ENCODE measurements at regions not wholly inside any gene's neighbourhood (a gene's known extent, or its start where the extent isn't known, plus 50 kb on each side); places are given as distances from the start of the nearest gene placed in this dataset.

GRCh38 chr2:157068237-157068636, 189.3 kb upstream of the GALNT5 start:
- DNase-seq: no peak

- DNase-seq: no peak
Measured at GRCh38 chr2:157075924-157076323, 181.6 kb upstream of the GALNT5 start.

GRCh38 chr2:157076526-157077161, 180.9 kb upstream of the GALNT5 start:
- no peak for DNase-seq

GRCh38 chr2:157077753-157078350, 179.7 kb upstream of the GALNT5 start:
- no peak for DNase-seq

- DNase-seq: no peak
Measured at GRCh38 chr2:157082950-157083349, 174.6 kb upstream of the GALNT5 start.

- DNase-seq: no peak
Measured at GRCh38 chr2:157085522-157085921, 172.0 kb upstream of the GALNT5 start.

GRCh38 chr2:157087373-157088002, 170.0 kb upstream of the GALNT5 start:
- no peak for DNase-seq

GRCh38 chr2:157093666-157094065, 163.8 kb upstream of the GALNT5 start:
- no peak for DNase-seq

- no peak for DNase-seq
Measured at GRCh38 chr2:157105372-157105771, 152.1 kb upstream of the GALNT5 start.

GRCh38 chr2:157106950-157107349, 150.6 kb upstream of the GALNT5 start:
- DNase-seq: no peak

GRCh38 chr2:157107460-157107859, 150.0 kb upstream of the GALNT5 start:
- DNase-seq: no peak

GRCh38 chr2:157107877-157108276, 149.6 kb upstream of the GALNT5 start:
- DNase-seq: peak; percentile 75

GRCh38 chr2:157122776-157123175, 134.7 kb upstream of the GALNT5 start:
- no peak for DNase-seq

- DNase-seq: no peak
Measured at GRCh38 chr2:157124731-157125130, 132.8 kb upstream of the GALNT5 start.

- DNase-seq: no peak
Measured at GRCh38 chr2:157125685-157126084, 131.8 kb upstream of the GALNT5 start.

GRCh38 chr2:157127249-157128012, 130.1 kb upstream of the GALNT5 start:
- DNase-seq: no peak

- DNase-seq: no peak
Measured at GRCh38 chr2:157143901-157144300, 113.6 kb upstream of the GALNT5 start.

GRCh38 chr2:157149270-157149669, 108.2 kb upstream of the GALNT5 start:
- no peak for DNase-seq

GRCh38 chr2:157150747-157151146, 106.8 kb upstream of the GALNT5 start:
- DNase-seq: no peak

- no peak for DNase-seq
Measured at GRCh38 chr2:157152362-157152761, 105.1 kb upstream of the GALNT5 start.

GRCh38 chr2:157155992-157156391, 101.5 kb upstream of the GALNT5 start:
- no peak for DNase-seq

GRCh38 chr2:157158111-157158510, 99.4 kb upstream of the GALNT5 start:
- no peak for DNase-seq

GRCh38 chr2:157159221-157159934, 98.1 kb upstream of the GALNT5 start:
- DNase-seq: no peak

Data from NCI-H2029 treated with DMSO at 0.1 percent for 48 hours (cell line).